GM18909 (cell line): ENCODE measurements at regions not wholly inside any gene's neighbourhood (a gene's known extent, or its start where the extent isn't known, plus 50 kb on each side); places are given as distances from the start of the nearest gene placed in this dataset.

ENCODE experiments used
- ATAC-seq: cut with Tn5 transposase; IDR thresholded peaks from one replicate; pipeline ENCODE4 v1.9.1; 2021; ENCODE audit warnings: mild to moderate bottlenecking; ENCODE audit not compliant: unreplicated experiment, poor library complexity

GRCh38 chr9:84123648-84124406 lies 143.2 kb downstream of the RMI1 start:
- peak; percentile 95 for ATAC-seq

GRCh38 chr9:84125046-84125445 lies 144.4 kb downstream of the RMI1 start:
- ATAC-seq, result no peak

GRCh38 chr9:84129529-84129928 lies 148.9 kb downstream of the RMI1 start:
- ATAC-seq, result no peak

- ATAC-seq, result no peak
Observed at GRCh38 chr9:84136119-84136868, 155.7 kb downstream of the RMI1 start.

- ATAC-seq, result no peak
Observed at GRCh38 chr9:84137968-84138367, 157.4 kb downstream of the RMI1 start.

GRCh38 chr9:84138541-84138940 lies 157.9 kb downstream of the RMI1 start:
- no peak for ATAC-seq

- ATAC-seq, result no peak
Observed at GRCh38 chr9:84139296-84140070, 158.9 kb downstream of the RMI1 start.

- no peak for ATAC-seq
Observed at GRCh38 chr9:84140535-84141101, 160.0 kb downstream of the RMI1 start.

- no peak for ATAC-seq
Observed at GRCh38 chr9:84141741-84142370, 161.3 kb downstream of the RMI1 start.

- no peak for ATAC-seq
Observed at GRCh38 chr9:84145031-84145430, 164.4 kb downstream of the RMI1 start.

GRCh38 chr9:84145780-84146179 lies 165.2 kb downstream of the RMI1 start:
- ATAC-seq, result no peak

- no peak for ATAC-seq
Observed at GRCh38 chr9:84146893-84147710, 166.5 kb downstream of the RMI1 start.

- no peak for ATAC-seq
Observed at GRCh38 chr9:84151236-84151635, 170.6 kb downstream of the RMI1 start.

- no peak for ATAC-seq
Observed at GRCh38 chr9:84151640-84152039, 171.0 kb downstream of the RMI1 start.

GRCh38 chr9:84152204-84152603 lies 171.6 kb downstream of the RMI1 start:
- ATAC-seq, result no peak

- ATAC-seq, result no peak
Observed at GRCh38 chr9:84153885-84154284, 173.3 kb downstream of the RMI1 start.

GRCh38 chr9:84154320-84154719 lies 173.7 kb downstream of the RMI1 start:
- ATAC-seq, result no peak

- no peak for ATAC-seq
Observed at GRCh38 chr9:84163052-84163650, 177.4 kb downstream of the SLC28A3 start.

GRCh38 chr9:84166891-84167290 lies 173.7 kb downstream of the SLC28A3 start:
- ATAC-seq, result no peak
